HK-2 (cell line): ENCODE measurements at regions not wholly inside any gene's neighbourhood (a gene's known extent, or its start where the extent isn't known, plus 50 kb on each side); places are given as distances from the start of the nearest gene placed in this dataset.
A peak's percentile ranks its signal among the peaks of the same experiment; 100 is the strongest.
"Not testable (repeated sequence)": the region's sequence is repeated elsewhere in the genome, so short reads cannot be mapped to it uniquely, and the experiment has no call there.

ENCODE experiments used
- DNase-seq: peaks from one replicate; pipeline ENCODE4 v3.0.0-alpha.2; 2018; ENCODE audit not compliant: unreplicated experiment

- no peak for DNase-seq
Measured at GRCh38 chr3:139095803-139096466, 51.2 kb upstream of the PRR23C start.

GRCh38 chr3:139096670-139097069, 52.0 kb upstream of the PRR23C start:
- DNase-seq, result no peak

DNA sequence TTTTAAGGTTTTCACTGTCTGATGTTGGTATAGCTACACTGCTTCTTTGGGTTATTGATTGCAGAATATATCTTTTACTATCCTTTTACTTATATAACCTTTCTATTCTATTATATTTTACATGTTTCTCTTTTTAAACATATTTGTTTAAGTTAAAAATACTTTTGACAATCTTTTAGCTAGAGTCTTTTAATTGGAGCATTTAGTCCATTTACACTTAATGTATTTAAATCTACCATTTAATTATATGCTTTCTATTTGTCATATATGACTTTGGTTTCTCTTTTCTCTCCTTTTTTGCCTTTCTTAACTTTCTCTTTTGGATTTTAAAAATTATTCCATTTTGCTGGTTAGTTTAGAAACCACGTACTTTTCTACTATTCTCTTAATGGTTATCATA, 53.7 kb upstream of the PRR23C start:
- no peak for DNase-seq

DNA sequence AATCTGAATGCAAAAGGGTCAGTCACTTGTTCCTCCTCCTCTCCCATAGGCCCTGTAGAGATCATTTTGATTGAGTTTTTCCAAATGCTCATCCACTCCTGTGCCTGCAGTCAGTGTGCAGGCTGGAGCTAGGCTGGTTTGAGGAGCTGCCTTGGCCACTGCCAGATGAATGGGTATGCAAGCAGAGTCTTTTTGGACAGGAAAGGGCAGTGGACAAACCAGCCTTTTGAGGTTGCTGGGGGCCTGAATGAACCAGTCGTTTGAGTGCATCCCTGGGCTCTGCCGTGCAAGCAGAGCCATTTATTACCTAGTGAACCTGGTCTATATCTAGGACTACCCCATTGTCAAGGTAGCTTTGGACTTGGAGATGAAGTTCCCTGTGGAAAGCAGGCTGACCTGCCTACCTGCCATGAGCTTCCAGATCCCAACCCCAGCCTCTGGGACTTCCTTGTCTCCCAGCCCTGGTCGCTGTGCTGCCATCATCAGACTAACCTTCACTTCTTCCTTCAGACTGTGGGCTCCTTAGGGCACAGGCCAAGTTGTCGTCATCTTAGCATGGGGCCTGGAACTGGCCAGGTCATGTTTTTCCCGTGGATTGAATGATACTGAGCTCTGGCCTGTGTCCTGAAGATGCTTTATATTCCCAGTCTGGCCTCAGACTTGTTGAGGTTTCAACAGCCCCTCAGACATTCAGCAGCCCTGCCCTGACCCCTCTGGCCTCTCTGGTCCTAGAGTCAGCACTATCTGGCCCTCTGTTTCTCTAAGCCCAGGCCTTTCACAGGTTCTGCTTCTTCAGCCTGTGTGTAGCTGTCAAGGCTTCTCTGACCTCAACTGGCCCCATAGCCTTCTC, 55.5 kb upstream of the PRR23C start:
- DNase-seq, result no peak

- no peak for DNase-seq
Measured at GRCh38 chr3:139100821-139101220, 56.1 kb upstream of the PRR23C start.

DNA sequence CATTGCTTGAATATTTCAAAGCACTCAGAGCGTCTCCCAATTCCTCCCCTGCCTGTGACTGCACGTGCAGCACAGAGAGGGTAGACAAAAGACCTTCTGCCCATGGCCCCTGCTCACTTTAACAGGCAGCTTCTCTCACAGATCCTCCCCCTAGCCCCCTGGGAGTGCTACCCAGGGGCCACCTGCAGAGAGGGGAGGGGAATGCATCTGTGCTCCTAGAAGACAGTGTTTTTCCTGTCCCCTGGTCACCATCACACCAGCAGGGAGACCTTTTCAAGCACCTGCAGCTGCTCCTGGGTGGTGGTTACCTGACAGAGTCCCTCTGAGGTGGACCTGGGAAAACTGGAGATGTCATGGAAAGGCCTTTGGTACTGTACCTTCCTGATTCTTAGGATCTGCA, 56.7 kb upstream of the PRR23C start:
- DNase-seq, result no peak

- DNase-seq, result no peak
Measured at GRCh38 chr3:139103484-139103883, 58.8 kb upstream of the PRR23C start.

- no peak for DNase-seq
Measured at GRCh38 chr3:139104062-139104461, 59.4 kb upstream of the PRR23C start.

GRCh38 chr3:139105154-139105702, 60.5 kb upstream of the PRR23C start:
- DNase-seq, result no peak

DNA sequence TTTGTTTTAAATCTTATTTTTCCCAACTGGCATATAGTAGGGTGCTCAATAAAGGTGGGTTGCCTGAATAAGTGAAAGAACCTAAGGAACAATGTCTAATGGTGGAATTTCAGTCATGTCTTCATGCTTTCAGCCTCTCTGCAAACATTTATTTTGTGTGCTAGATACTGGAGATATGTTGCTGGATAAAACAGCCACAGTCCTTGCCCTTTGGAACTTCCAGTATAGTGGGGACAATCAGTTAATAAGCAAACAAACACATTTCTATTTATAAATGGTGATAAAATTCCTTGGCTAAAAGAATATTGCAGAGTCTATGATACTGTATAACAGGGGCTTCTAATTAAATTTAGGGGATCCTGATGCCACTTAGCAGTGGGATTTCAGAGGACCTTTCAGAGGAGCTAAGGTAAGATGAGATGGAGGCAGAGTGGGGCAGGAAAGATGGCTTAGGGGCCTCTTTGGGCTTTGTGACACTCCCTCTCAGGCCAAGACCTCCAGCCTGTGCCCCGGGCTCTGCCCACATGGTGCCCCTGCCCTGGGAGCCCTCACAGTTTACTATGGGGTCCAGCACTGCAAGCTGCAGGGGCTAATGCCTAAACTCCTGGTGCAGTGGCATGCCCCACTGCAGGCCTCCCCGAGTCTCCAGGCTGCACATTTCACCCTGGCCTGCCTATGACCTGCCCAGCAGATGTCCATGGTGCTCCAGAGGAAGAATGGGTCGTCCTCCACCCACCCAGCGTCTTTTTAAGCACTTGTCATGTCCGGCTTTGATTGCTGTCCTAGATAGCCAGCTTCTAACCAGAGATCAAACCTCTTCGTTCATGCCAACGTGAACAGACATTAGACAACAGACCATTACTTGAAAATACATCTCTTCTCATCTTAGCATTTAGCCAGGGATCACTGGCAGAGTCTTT, 61.6 kb upstream of the PRR23C start:
- DNase-seq, result no peak

- DNase-seq, result no peak
Measured at GRCh38 chr3:139107424-139108252, 62.9 kb upstream of the PRR23C start.

DNA sequence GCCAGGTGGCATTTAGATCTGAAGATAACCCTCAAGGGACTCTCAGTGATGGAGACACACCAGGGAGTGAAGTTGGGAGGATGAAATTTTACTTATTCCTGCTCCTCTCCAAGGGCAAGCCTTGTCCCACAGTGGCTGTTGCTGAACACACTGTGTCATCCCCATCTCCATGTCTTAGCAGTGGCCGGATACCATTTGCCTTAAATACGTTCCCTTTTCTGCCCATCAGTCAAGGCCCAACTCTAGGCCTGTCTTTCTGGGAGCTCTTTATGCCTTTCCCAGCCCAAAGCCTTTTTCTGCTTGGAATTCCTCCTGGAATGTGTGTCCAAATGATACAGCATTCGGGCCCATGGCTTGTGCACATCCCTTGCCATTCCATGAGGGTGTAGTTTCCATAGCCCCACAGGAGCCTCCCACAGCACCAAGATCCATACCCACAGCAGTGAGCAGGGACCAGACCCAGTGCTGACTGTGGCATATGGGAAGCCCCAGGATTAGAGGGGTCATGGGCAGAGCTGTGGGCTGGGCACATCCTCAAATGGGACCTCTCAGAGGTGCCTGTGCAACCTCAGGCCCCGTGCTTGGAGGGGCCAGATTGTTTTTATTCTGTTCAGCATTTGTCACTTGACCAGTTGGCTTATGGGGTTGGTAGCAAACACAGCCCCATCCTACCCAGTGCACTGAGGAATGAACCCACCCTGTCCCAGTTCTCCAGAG, 63.7 kb upstream of the PRR23C start:
- no peak for DNase-seq

DNA sequence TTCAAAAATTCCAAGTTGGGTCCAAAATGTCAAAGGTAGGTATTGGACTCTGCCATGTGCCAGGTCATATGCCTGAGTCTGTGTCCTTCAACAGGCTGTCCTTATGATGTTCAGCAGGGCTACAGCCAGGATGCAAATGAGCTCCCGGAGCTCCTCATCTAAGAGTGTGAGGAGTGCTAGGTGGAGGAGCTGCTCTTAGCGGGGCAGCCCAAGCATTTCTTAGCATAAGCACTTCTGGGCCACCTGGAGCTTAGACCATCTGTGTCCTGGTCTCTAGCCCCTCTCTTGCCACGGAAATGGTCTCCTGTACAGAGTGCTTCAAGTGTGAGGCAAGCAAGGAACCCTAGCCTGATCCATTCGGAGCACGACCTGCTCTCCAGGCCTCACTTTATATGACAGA, 64.6 kb upstream of the PRR23C start:
- no peak for DNase-seq

GRCh38 chr3:139110072-139110830, 65.6 kb upstream of the PRR23C start:
- DNase-seq, result no peak

DNA sequence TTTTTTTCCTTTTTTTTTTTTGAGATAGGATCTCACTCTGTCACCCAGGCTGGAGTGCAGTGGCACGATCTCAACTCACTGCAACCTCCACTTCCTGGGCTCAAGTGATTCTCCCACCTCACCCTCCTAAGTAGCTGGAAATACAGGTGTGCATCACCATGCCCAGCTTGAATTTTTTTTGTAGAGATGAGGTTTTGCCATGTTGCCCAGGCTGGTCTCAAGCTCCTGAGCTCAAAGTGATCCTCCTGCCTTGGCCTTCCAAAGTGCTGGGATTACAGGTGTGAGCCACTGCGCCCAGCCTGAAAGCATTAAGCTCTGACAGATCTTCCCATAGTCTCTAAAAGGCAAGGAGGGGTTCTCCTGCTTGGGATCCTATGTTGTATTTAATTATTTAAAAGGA, 66.2 kb upstream of the PRR23C start:
- DNase-seq, result not testable (repeated sequence)

DNA sequence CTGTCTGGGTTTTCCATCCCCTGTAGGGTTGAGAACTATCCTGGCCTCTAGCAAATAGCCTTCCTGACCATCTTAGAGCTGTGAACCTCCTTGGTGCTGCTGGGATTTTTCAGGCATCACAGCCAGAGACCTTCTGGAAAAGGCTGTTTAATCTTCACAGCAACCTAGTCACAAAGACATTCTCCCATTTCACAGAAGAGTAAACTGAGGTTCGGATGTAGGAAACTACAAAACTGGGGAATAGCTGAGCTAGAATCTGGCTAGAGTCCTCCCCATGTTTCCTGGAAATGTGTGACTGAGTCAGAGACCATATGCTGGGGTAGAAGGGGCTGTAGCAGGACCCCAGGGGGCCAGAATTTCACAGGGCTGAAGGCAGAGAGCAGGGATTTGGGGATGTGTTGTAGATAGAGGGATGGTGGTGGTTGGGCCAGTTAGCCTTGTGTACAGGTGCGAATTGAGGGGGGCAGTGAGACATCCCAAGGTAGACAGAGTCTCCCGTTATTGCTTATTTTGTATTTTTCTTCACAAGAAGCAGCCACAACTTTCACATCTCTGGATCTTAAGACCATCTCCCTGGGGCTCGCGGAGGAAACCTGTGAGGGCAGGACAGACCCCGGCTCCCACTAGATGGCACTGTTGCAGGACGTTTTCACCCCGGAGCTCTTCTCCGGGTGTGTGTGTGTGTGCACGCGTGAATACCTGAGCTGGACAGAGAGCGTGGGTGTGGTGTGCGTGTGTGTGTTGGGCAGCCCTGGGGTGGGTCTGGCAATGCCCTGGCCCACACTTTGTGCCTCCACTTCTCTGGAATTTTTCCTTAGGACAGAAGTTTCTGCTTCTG, 66.9 kb upstream of the PRR23C start:
- DNase-seq, result peak; percentile 64

GRCh38 chr3:139112230-139112558, 67.5 kb upstream of the PRR23C start:
- no peak for DNase-seq

GRCh38 chr3:139113231-139113992, 68.7 kb upstream of the PRR23C start:
- no peak for DNase-seq
